ENCODE measurements at regions not wholly inside any gene's neighbourhood (a gene's known extent, or its start where the extent isn't known, plus 50 kb on each side); places are given as distances from the start of the nearest gene placed in this dataset.

- DNase-seq, result no peak
Observed at GRCh38 chr6:43980004-43980795, 147.1 kb downstream of the MRPL14 start.

GRCh38 chr6:43979525-43979924 is 147.7 kb downstream of the MRPL14 start:
- no peak for DNase-seq

- DNase-seq, result no peak
Observed at GRCh38 chr6:43978473-43979346, 148.5 kb downstream of the MRPL14 start.

DNA sequence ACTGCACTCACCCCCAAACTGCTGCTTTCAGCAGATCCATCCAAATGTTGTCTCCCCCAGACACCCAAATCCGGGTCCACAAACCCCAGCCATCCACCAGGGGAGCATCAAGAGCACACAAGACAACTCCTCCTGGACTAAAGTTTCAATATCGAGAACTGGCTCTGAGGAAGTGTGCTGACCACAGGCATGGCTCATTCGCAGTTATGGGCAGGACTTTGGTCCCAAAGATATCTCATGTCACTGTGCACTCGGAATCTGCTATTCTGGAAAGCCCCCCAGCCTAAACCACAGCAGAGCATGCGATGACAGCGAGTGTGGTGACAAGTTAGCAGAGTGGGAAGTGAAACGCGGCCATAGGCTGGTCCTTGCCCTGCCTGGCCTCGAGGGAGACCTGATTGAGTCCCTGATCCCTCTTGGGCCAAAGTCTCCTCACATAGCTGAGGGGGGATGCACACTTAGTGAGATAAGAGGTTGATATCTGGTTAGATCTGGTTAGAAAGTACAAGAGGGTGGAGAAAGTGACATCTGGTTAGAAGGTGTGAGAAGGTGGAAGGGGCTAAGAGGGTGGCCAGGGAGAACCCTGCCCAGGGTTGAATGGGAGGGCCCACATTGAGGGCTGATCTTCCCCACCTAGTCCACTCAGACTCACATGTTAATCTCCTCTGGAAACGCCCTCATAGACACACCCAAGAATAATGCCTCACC is 149.7 kb downstream of the MRPL14 start:
- no peak for DNase-seq

- no peak for DNase-seq
Observed at GRCh38 chr6:43976706-43977403, 150.4 kb downstream of the MRPL14 start.

DNA sequence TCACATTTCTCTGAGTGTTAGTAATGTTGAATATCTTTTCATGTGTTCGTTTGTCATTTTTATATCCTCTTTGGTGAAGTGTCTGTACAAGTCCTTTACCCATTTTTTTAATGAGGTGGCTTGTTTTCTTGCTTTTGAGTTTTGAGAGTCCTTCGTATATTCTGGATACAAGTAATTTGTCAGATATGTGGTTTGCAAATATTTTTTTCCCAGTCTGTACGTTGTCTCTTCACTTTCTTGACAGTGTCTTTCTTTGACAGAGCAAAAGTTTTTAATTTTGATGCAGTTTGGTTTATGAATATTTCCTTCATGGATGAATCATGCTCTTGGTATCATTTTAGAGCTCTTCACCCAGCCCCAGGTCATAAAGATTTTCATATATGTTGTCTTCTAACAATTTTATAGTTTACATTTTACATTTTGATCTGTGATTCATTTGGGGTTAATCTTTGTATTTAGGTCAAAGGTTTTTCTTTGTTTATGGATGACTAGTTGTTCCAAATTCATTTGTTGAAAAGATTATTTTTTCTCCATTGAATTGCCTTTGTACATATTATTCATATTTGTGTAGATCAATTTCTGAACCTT is 152.5 kb downstream of the MRPL14 start:
- no peak for DNase-seq

GRCh38 chr6:43973357-43973756 is 153.9 kb downstream of the MRPL14 start:
- DNase-seq, result peak; percentile 39

GRCh38 chr6:43972913-43973300 is 154.3 kb downstream of the MRPL14 start:
- DNase-seq, result peak; percentile 85

GRCh38 chr6:43972179-43972912 is 154.9 kb downstream of the MRPL14 start:
- DNase-seq, result peak; percentile 74

DNA sequence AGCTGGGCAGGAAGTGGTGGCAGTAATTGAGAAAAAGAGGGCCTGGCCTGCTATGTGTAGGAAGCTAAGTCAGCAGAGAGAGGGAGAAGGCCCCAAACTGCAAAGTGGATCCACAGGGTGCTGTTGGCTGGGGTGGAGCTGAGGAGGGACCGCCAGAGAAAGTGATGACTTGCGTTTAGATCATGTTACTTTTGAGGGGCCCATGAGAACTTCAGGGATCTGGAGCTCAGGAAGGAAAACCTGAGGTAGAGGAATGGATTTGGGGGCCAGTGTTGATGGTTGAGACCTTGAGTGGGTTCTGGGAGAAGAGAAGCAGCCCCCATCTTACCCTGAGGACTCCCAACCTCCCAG is 155.5 kb downstream of the MRPL14 start:
- no peak for DNase-seq

- no peak for DNase-seq
Observed at GRCh38 chr6:43970913-43971775, 156.1 kb downstream of the MRPL14 start.

GRCh38 chr6:43970068-43970912 is 157.0 kb downstream of the MRPL14 start:
- DNase-seq, result no peak

- DNase-seq, result no peak
Observed at GRCh38 chr6:43969158-43969981, 157.9 kb downstream of the MRPL14 start.

DNA sequence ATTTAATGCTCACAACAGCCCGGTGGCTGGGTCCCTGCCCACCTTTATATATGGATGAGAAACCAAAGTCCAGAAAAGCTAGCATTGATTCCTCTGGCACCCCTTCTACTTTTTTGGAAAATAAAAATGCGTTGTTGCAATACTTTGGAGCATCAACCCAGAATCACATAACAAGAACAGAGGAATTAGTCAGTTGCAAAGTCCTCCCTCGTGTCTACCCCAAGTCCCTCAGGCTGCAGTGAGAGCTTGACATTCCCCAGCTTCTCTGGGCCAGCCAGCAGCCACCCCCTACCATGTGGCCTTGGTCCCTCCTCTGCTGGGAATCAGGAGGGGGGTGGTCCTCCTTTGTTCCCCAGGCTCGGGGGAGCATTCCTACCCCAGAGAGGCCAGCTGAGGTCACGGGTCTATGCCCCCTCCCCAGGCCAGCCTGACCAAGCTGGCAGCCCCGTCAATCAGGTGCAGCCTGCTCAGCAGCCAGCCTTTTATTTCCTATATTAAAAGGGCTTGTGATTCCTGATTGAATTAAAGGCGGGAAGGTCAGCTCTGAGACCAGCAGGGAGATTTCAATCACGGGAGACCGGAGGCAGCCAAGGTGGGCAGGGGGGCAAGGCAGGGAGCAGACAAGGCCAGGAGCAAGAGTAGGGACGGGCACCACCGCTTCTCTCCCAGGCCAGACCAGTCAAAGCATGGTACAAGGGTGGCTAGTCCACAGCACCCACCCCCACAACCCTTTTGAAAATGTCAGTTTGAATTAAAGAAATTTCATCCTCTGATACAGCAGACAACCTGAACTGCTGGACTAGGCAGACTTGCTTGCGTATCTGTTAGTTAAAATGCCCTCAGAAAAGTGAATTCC is 158.9 kb downstream of the MRPL14 start:
- no peak for DNase-seq

- DNase-seq, result no peak
Observed at GRCh38 chr6:43967719-43968091, 159.5 kb downstream of the MRPL14 start.

DNA sequence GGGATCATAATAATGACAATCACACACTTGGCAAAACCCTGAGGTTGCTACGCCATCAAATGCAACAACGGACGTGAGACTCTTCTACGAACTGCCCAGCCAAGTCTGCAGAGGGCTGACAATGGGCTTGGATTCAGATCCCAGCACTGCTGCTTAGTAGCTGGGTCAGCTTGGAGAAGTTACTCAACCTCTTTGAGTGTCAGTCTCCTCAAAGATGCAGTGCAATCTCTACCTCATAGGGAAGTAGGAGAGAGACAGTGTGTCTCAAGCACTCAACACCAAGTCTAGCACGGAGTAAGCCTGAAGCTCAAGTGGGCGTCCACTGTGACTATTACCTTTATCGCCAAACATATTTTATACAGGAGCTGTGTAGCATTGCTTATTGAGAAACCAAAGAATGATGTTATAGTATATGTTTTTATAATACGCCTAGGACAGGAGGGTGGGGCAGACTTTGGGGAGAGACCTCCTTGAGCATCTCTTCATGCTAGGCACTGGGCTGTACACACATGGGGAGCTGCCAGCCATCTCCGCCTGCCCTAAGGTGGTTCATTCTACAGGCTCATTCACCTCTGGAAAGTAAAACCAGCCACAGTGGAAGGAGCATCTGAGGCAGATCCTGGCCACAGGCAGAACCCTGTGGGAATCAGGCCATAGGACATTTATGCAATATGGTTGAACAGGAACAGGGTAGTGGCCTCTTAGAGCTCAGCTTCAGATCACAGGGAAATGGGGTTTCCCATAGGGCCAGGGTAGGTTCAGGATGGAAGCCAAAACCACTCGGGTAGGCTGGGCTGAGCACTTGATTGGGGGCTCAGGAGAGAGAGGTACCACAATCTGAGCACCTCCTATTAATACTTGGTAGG is 160.2 kb downstream of the MRPL14 start:
- DNase-seq, result no peak

DNA sequence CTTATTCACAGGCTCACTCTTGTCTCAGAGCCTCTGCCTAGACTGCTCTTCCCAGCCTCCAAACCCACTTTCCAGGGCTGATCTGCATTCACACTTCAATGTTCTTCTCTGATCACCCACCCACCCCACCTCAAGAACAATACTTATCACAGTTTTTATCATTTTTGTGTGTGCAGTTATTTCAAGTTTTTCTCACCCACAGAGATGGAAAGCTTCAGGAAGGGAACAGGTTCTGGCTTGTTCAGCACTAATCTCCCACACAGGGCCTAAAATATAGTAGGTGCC is 160.9 kb downstream of the MRPL14 start:
- no peak for DNase-seq
